Type B pancreatic cell (in vitro differentiated cells): ENCODE measurements at regions not wholly inside any gene's neighbourhood (a gene's known extent, or its start where the extent isn't known, plus 50 kb on each side); places are given as distances from the start of the nearest gene placed in this dataset.

Experiments used
- DNase-seq: peaks from one replicate; pipeline ENCODE4 v3.0.0; 2021; ENCODE audit warnings: mixed read lengths; ENCODE audit not compliant: unreplicated experiment; ENCODE audit errors: extremely low spot score
- H3K27ac Mint-ChIP-seq: 2 replicates; pipeline ENCODE4 v1.8.0; 2021; ENCODE audit warnings: mild to moderate bottlenecking, mixed read lengths
- H3K27me3 Mint-ChIP-seq: 2 replicates; pipeline ENCODE4 v1.8.0; 2021; ENCODE audit warnings: mixed read lengths
- H3K36me3 Mint-ChIP-seq: 2 replicates; pipeline ENCODE4 v1.8.0; 2021; ENCODE audit warnings: mixed read lengths
- H3K4me1 Mint-ChIP-seq: one replicate; pipeline ENCODE4 v1.8.0; 2021; ENCODE audit warnings: mixed read lengths; ENCODE audit not compliant: unreplicated experiment
- H3K4me3 Mint-ChIP-seq: 2 replicates; pipeline ENCODE4 v1.8.0; 2021; ENCODE audit warnings: mild to moderate bottlenecking, mixed read lengths
- H3K9me3 Mint-ChIP-seq: 2 replicates; pipeline ENCODE4 v1.8.0; 2021; ENCODE audit warnings: mixed read lengths
- CTCF ChIP-seq: fragments of 200-600 bp; sonication (generic); conservative IDR thresholded peaks from 2 replicates; pipeline ENCODE4 v1.5.0; 2021; ENCODE audit warnings: antibody characterized with exemption, mild to moderate bottlenecking

DNA sequence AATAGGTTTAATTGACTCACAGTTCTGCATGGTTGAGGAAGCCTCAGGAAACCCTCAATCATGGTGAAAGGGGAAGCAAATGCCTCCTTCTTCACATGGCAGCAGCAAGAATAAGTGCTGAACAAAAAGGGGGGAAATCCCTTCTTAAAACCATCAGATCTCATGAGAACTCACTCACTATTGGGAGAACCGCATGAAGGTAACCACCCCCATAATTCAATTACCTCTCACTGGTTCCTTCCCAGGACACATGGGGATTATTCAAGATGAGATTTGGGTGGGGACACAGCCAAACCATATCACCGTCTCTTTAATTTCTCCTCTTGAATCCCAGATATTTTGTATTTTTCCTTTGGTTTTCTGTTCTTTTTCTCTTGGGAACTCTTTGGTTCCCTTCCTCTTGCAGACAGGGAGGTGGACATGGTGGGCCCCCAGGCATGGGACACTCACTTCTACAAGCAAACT, 223.6 kb downstream of the TBXT start:
- Mint-ChIP-seq H3K9me3 (no peaks in the 10 kb centered on the region), H3K36me3 (no peaks in the 10 kb centered on the region), H3K27ac (no peak overlapping the region), H3K4me3 (no peak overlapping the region), H3K27me3 (no peaks in the 10 kb centered on the region), H3K4me1 (no peaks in the 10 kb centered on the region)
- TF ChIP-seq CTCF = no peak
- no peak for DNase-seq

GRCh38 chr6:165941786-165942185, 225.9 kb downstream of the TBXT start:
- no peak for TF ChIP-seq CTCF
- peaks cover 5% of the 10 kb centered on the region for H3K27me3 Mint-ChIP-seq
- H3K36me3 Mint-ChIP-seq = no peaks in the 10 kb centered on the region
- H3K4me1 Mint-ChIP-seq = no peaks in the 10 kb centered on the region
- H3K27ac Mint-ChIP-seq = no peak overlapping the region
- H3K4me3 Mint-ChIP-seq = no peak overlapping the region
- no peaks in the 10 kb centered on the region for H3K9me3 Mint-ChIP-seq
- DNase-seq = no peak

- Mint-ChIP-seq H3K9me3 (no peaks in the 10 kb centered on the region), H3K27ac (no peak overlapping the region), H3K4me1 (no peaks in the 10 kb centered on the region), H3K36me3 (no peaks in the 10 kb centered on the region), H3K4me3 (no peak overlapping the region), H3K27me3 (peaks cover 7% of the 10 kb centered on the region)
- no peak for TF ChIP-seq CTCF
- no peak for DNase-seq
Measured at GRCh38 chr6:165941249-165941775, 226.3 kb downstream of the TBXT start.

- no peaks in the 10 kb centered on the region for H3K4me1 Mint-ChIP-seq
- no peak for DNase-seq
- H3K27ac Mint-ChIP-seq = no peak overlapping the region
- H3K27me3 Mint-ChIP-seq = peaks cover 12% of the 10 kb centered on the region
- no peaks in the 10 kb centered on the region for H3K36me3 Mint-ChIP-seq
- no peak overlapping the region for H3K4me3 Mint-ChIP-seq
- H3K9me3 Mint-ChIP-seq = no peaks in the 10 kb centered on the region
- TF ChIP-seq CTCF = no peak
Measured at GRCh38 chr6:165940366-165940765, 227.3 kb downstream of the TBXT start.

GRCh38 chr6:165939601-165940290, 227.9 kb downstream of the TBXT start:
- no peaks in the 10 kb centered on the region for H3K36me3 Mint-ChIP-seq
- TF ChIP-seq CTCF = no peak
- no peaks in the 10 kb centered on the region for H3K4me1 Mint-ChIP-seq
- DNase-seq = no peak
- peaks cover 17% of the 10 kb centered on the region for H3K27me3 Mint-ChIP-seq
- no peak overlapping the region for H3K27ac Mint-ChIP-seq
- H3K9me3 Mint-ChIP-seq = no peaks in the 10 kb centered on the region
- H3K4me3 Mint-ChIP-seq = no peak overlapping the region
